HepG2 (cell line): ENCODE measurements at regions not wholly inside any gene's neighbourhood (a gene's known extent, or its start where the extent isn't known, plus 50 kb on each side); places are given as distances from the start of the nearest gene placed in this dataset.

Experiments used
- ATAC-seq: fragments of 200-7000 bp; cut with Tn5 transposase; 3 replicates; pipeline ENCODE4 v1.9.1; 2020; ENCODE audit warnings: mild to moderate bottlenecking, moderate library complexity
- BruUV-seq: library from RNA; stranded (reverse); fragments of 400-500 nt; replicated peaks from 2 replicates; lab custom pipeline; 2021; lab: Mats Ljungman, UMichigan
- CTCF ChIA-PET: fragments of 300-600 bp; formaldehyde crosslinking; extraction: SDS; loops from one replicate; lab custom pipeline; 2021; ENCODE audit warnings: low total read pairs, inconsistent platforms, low intra/inter-chr PET ratio; lab: Yijun Ruan, JAX
- POLR2A ChIA-PET: fragments of 350-600 bp; sonication (Branson Sonifier 250); formaldehyde crosslinking; loops from one replicate; lab custom pipeline; 2020; ENCODE audit warnings: antibody characterized with exemption, inconsistent platforms; lab: Yijun Ruan, JAX
- DNase-seq: peaks from one replicate; pipeline ENCODE4 v3.0.0-alpha.2; 2015; ENCODE audit warnings: low spot score
- FAIRE-seq: peaks from 3 replicates; lab custom pipeline; 2011; peaks lifted over from hg19 to GRCh38; lab: Jason Lieb, UNC
- H2AFZ ChIP-seq: one replicate; pipeline ENCODE4 v1.6.1; 2011; ENCODE audit warnings: low read length, inconsistent platforms
- H3K27ac ChIP-seq: fragments of 300-600 bp; 3 replicates; pipeline ENCODE4 v1.8.0; 2011; ENCODE audit warnings: mixed run types, mild to moderate bottlenecking, mixed read lengths, low read length, inconsistent platforms; ENCODE audit not compliant: insufficient read depth; ENCODE audit errors: extremely low read length
- H3K27me3 ChIP-seq, 2 experiments: fragments of 200-600 bp in 1 of 2; 2 replicates in 1 of 2; 3 replicates in 1 of 2; pipeline versions ENCODE4 v1.6.0 to v1.8.0; 2011; ENCODE audit warnings: low read length in 2 of 2, mild to moderate bottlenecking in 2 of 2, moderate library complexity in 2 of 2, inconsistent platforms in 1 of 2; ENCODE audit not compliant: insufficient read depth in 2 of 2, control insufficient read depth in 1 of 2
- H3K36me3 ChIP-seq, 2 experiments: fragments of 200-600 bp in 1 of 2; replicated peaks in 1 of 2; 2 replicates in 1 of 2; 3 replicates in 1 of 2; pipeline versions ENCODE4 v1.5.1 to v1.8.0; 2011; ENCODE audit warnings: low read length in 2 of 2, inconsistent platforms in 1 of 2; ENCODE audit not compliant: insufficient read depth in 2 of 2, control insufficient read depth in 1 of 2
- H3K4me1 ChIP-seq: 2 replicates; pipeline ENCODE4 v1.5.1; 2012; ENCODE audit warnings: low read length, inconsistent platforms; ENCODE audit not compliant: insufficient read depth
- H3K4me2 ChIP-seq: 2 replicates; pipeline ENCODE4 v1.6.0; 2011; ENCODE audit warnings: low read depth, low read length, inconsistent platforms
- H3K4me3 ChIP-seq, 3 experiments: fragments of 200-600 bp in 1 of 3; sonication (generic), shearing (Covaris generic) in 1 of 3; replicated peaks in 1 of 3; 2 replicates each; pipeline ENCODE4 v1.5.1; 2011 to 2016; ENCODE audit warnings: low read length in 3 of 3, inconsistent platforms in 2 of 3, low read depth in 2 of 3, mild to moderate bottlenecking in 2 of 3, control low read depth in 1 of 3, mixed read lengths in 1 of 3; ENCODE audit not compliant: insufficient read depth in 1 of 3
- H3K79me2 ChIP-seq: one replicate; pipeline ENCODE4 v1.6.1; 2011; ENCODE audit warnings: low read length, inconsistent platforms; ENCODE audit not compliant: insufficient read depth
- H3K9ac ChIP-seq: 2 replicates; pipeline ENCODE4 v1.6.0; 2011; ENCODE audit warnings: mild to moderate bottlenecking, low read depth, low read length, inconsistent platforms; ENCODE audit not compliant: insufficient read depth
- H3K9me3 ChIP-seq: 2 replicates; pipeline ENCODE4 v1.5.1; 2012; ENCODE audit warnings: mild to moderate bottlenecking, low read length
- H4K20me1 ChIP-seq: 2 replicates; pipeline ENCODE4 v1.6.0; 2011; ENCODE audit warnings: inconsistent platforms, mild to moderate bottlenecking, low read length, moderate library complexity; ENCODE audit not compliant: insufficient read depth
- FOXM1 ChIP-seq: sonication (generic); formaldehyde crosslinking; IDR thresholded peaks from 2 replicates; pipeline ENCODE4 v1.5.0; 2020; ENCODE audit warnings: missing genetic modification reagents
- HNRNPH1 ChIP-seq: fragments of 200-400 bp; formaldehyde crosslinking; optimal IDR thresholded peaks from 2 replicates; pipeline ENCODE3; 2017; ENCODE audit warnings: mild to moderate bottlenecking, low read depth, low read length
- MAFF ChIP-seq: IDR thresholded peaks from 2 replicates; pipeline ENCODE4 v1.6.1; 2011; ENCODE audit warnings: low read depth, low read length, improper control_type of control experiment
- MAFK ChIP-seq, 2 experiments: IDR thresholded peaks in 1 of 2; conservative IDR thresholded peaks in 1 of 2; 2 replicates each; pipeline ENCODE4 v1.6.1; 2011; ENCODE audit warnings: improper control_type of control experiment in 2 of 2, low read length in 2 of 2
- MXI1 ChIP-seq: IDR thresholded peaks from 3 replicates; pipeline ENCODE4 v1.6.1; 2012; ENCODE audit warnings: low read depth, low read length, inconsistent platforms, borderline replicate concordance
- NPAS2 ChIP-seq: sonication (generic); formaldehyde crosslinking; IDR thresholded peaks from 2 replicates; pipeline ENCODE4 v1.8.0; 2022; ENCODE audit warnings: mild to moderate bottlenecking, missing genetic modification reagents, borderline replicate concordance
- POLR2G ChIP-seq: fragments of 200-400 bp; formaldehyde crosslinking; IDR thresholded peaks from 2 replicates; pipeline ENCODE4 v1.6.1; 2018; ENCODE audit warnings: mild to moderate bottlenecking, low read depth, low read length, moderate library complexity
- THAP11 ChIP-seq: IDR thresholded peaks from 2 replicates; pipeline ENCODE4 v1.6.1; 2016; ENCODE audit warnings: missing biosample characterization, missing genetic modification reagents
- ZNF570 ChIP-seq: sonication (generic); formaldehyde crosslinking; IDR thresholded peaks from 2 replicates; pipeline ENCODE4 v1.4.0; 2020; ENCODE audit warnings: mild to moderate bottlenecking, missing genetic modification reagents, borderline replicate concordance
- WGBS: methylation state at CpG from one replicate; pipeline ENCODE4 v1.1.6; 2017; ENCODE audit warnings: low lambda C conversion rate; 5-methylcytosine and 5-hydroxymethylcytosine counted together
- in situ Hi-C: cut with HindIII; loops from 2 replicates; pipeline ENCODE4 v1.10.0; 2017; ENCODE audit warnings: low pct_unique_long_range_greater_than_20kb; ENCODE audit not compliant: extremely low pct_ligation_motif_present
- intact Hi-C: fragments of 100-400 bp; cut with micrococcal nuclease; formaldehyde crosslinking; loops from one replicate; pipeline ENCODE4 v1.10.0; 2022; ENCODE audit not compliant: unreplicated experiment

DNA sequence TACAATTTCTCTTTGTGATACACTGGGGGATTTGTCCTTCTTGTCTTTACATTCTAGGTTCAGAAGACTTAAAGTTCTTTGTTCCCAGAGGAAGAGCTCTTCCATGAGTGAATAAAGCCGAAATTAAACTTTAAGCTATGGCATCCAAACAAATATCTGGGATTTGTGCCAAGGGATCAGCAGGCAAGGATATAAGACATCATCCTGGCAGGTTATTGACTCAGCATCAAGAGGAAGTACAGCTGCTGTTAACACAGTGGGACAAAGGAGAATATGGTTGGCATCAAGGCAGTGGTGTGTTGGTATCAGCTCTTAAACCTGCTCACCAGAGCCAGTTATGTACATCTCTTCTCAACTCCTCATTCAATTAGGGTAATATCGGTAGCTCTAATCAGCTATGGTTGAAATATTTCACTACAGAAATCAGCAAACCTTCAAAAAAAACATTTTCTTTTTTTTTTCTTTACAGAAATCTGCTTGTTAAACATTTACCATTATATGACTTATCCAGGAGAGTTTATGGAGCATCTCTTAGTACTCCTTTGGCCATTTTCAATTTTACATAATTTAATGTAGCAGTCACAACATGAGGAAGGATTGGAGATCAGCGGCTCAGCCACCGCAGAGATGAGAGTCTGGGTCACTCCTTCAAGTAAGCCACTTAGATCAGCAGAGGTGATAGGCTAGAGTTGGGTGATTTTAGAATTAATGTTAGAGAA is 1198.6 kb upstream of the EPHA6 start:
- ChIA-PET CTCF (no interaction called here), POLR2A (no interaction called here)
- Histone ChIP-seq H3K4me3 (no peak overlapping the region), H3K27ac (no peak overlapping the region), H3K4me2 (no peak overlapping the region), H3K9me3 (no peaks in the 10 kb centered on the region), H4K20me1 (no peaks in the 10 kb centered on the region), H3K9ac (no peak overlapping the region), H2AFZ (no peak overlapping the region), H3K27me3 (no peaks in the 10 kb centered on the region), H3K79me2 (no peaks in the 10 kb centered on the region), H3K36me3 (no peaks in the 10 kb centered on the region), H3K4me1 (no peaks in the 10 kb centered on the region)
- 0% methylated on average over 4 of the region's 4 CpGs for WGBS
- TF ChIP-seq THAP11 (CRISPR knock-in tag): no peak
- TF ChIP-seq FOXM1: no peak
- TF ChIP-seq HNRNPH1: no peak
- TF ChIP-seq NPAS2 (CRISPR knock-in tag): no peak
- TF ChIP-seq POLR2G: no peak
- TF ChIP-seq ZNF570 (CRISPR knock-in tag): no peak
- intact Hi-C loops (no loop called here), in situ Hi-C loops (no loop called here)
- no peak for FAIRE-seq
- ATAC-seq: no peak
- no TSS peak for BruUV-seq
- DNase-seq: no peak

DNA sequence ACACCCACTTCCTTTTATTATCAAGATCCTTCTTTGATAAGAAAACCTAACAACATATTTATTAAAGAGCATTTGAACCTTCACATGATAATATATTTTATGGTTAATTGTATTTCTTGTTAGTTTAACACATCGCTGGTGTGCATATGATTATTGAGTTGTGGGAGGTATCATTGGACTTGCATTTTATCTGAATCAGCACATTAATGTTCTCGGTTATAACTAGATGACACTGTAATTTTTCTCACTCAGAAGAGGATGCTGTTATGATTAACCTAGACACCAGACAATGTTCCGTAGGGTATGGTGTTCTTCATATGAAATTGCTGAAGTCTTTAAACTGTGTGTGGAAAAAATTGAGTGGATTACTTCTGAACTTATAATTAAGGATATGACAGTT is 1188.3 kb upstream of the EPHA6 start:
- Histone ChIP-seq H3K36me3 (no peaks in the 10 kb centered on the region), H3K27me3 (no peaks in the 10 kb centered on the region), H4K20me1 (no peaks in the 10 kb centered on the region), H3K4me3 (no peak overlapping the region), H3K4me1 (no peaks in the 10 kb centered on the region), H3K9me3 (no peaks in the 10 kb centered on the region), H3K79me2 (no peaks in the 10 kb centered on the region), H3K27ac (no peak overlapping the region), H3K9ac (no peak overlapping the region), H2AFZ (no peak overlapping the region), H3K4me2 (no peak overlapping the region)
- WGBS: 3% methylated on average over 3 of the region's 3 CpGs
- DNase-seq (no peak), FAIRE-seq (no peak), ATAC-seq (no peak)
- TF ChIP-seq MAFF: peak; percentile 50; the same call in 1 of the 2 replicates
- no peak for TF ChIP-seq MXI1
- peak; percentile 40 to 69; a peak in 2 of 4 replicates for TF ChIP-seq MAFK (conservative IDR thresholded peaks at IDR 0.05 in 1 of 2, IDR thresholded peaks at IDR 0.05 in 1 of 2; ENCODE audit: low read length in 2 of 2)
- intact Hi-C loops: no loop called here
- ChIA-PET POLR2A (no interaction called here), CTCF (no interaction called here)
- in situ Hi-C loops: no loop called here
- BruUV-seq: no TSS peak
